ENCODE measurements at regions not wholly inside any gene's neighbourhood (a gene's known extent, or its start where the extent isn't known, plus 50 kb on each side); places are given as distances from the start of the nearest gene placed in this dataset.

DNA sequence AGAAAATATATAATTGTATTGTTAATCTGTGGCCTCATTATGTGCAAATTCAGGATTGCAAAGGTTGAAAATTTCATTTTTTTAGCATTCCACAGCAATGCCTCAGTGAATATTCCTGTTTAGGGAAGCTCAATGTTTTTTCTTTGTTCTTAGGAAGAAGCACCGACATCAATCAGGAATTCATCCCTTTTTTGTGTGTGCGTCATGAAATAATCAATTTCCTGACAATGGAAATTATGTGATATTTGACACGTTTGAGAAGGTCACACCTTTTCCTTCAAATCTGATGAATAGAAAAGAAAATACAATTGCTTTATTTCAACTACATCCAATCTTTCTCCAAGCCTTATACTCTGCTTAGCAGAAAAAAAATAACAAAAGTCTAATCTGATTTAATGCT is 662.8 kb upstream of the FTMT start:
- Histone ChIP-seq H3K27me3 (ENCODE audit: control insufficient read depth in 1 of 2, insufficient read depth in 2 of 2, low read length in 2 of 2) (no peaks in the 10 kb centered on the region), H3K36me3 (replicated peaks in 1 of 2; ENCODE audit: control insufficient read depth in 1 of 2, insufficient read depth in 2 of 2, low read length in 2 of 2) (no peaks in the 10 kb centered on the region), H3K9me3 (ENCODE audit: low read length) (no peaks in the 10 kb centered on the region), H3K27ac (ENCODE audit: extremely low read length, insufficient read depth, low read length) (no peak overlapping the region), H4K20me1 (ENCODE audit: insufficient read depth, low read length) (no peaks in the 10 kb centered on the region), H3K79me2 (ENCODE audit: insufficient read depth, low read length) (no peaks in the 10 kb centered on the region), H2AFZ (ENCODE audit: low read length) (no peak overlapping the region), H3K4me2 (ENCODE audit: low read depth, low read length) (no peak overlapping the region), H3K4me3 (replicated peaks in 1 of 3; ENCODE audit: insufficient read depth in 1 of 3, low read depth in 2 of 3, low read length in 3 of 3) (no peak overlapping the region), H3K4me1 (ENCODE audit: insufficient read depth, low read length) (no peaks in the 10 kb centered on the region), H3K9ac (ENCODE audit: insufficient read depth, low read depth, low read length) (no peak overlapping the region)
- in situ Hi-C loops (cut with HindIII; ENCODE audit: extremely low pct_ligation_motif_present, low pct_unique_long_range_greater_than_20kb) (no loop called here), intact Hi-C loops (cut with micrococcal nuclease; ENCODE audit: unreplicated experiment) (no loop called here)
- WGBS (ENCODE audit: low lambda C conversion rate) = 29% methylated on average over 3 of the region's 3 CpGs
- FAIRE-seq (no peak), DNase-seq (ENCODE audit: low spot score) (no peak), ATAC-seq (no peak)
- no TSS peak for BruUV-seq (replicated peaks)
- ChIA-PET CTCF (ENCODE audit: low intra/inter-chr PET ratio, low total read pairs) (no interaction called here), POLR2A (no interaction called here)
- TF ChIP-seq, protein P1, sequence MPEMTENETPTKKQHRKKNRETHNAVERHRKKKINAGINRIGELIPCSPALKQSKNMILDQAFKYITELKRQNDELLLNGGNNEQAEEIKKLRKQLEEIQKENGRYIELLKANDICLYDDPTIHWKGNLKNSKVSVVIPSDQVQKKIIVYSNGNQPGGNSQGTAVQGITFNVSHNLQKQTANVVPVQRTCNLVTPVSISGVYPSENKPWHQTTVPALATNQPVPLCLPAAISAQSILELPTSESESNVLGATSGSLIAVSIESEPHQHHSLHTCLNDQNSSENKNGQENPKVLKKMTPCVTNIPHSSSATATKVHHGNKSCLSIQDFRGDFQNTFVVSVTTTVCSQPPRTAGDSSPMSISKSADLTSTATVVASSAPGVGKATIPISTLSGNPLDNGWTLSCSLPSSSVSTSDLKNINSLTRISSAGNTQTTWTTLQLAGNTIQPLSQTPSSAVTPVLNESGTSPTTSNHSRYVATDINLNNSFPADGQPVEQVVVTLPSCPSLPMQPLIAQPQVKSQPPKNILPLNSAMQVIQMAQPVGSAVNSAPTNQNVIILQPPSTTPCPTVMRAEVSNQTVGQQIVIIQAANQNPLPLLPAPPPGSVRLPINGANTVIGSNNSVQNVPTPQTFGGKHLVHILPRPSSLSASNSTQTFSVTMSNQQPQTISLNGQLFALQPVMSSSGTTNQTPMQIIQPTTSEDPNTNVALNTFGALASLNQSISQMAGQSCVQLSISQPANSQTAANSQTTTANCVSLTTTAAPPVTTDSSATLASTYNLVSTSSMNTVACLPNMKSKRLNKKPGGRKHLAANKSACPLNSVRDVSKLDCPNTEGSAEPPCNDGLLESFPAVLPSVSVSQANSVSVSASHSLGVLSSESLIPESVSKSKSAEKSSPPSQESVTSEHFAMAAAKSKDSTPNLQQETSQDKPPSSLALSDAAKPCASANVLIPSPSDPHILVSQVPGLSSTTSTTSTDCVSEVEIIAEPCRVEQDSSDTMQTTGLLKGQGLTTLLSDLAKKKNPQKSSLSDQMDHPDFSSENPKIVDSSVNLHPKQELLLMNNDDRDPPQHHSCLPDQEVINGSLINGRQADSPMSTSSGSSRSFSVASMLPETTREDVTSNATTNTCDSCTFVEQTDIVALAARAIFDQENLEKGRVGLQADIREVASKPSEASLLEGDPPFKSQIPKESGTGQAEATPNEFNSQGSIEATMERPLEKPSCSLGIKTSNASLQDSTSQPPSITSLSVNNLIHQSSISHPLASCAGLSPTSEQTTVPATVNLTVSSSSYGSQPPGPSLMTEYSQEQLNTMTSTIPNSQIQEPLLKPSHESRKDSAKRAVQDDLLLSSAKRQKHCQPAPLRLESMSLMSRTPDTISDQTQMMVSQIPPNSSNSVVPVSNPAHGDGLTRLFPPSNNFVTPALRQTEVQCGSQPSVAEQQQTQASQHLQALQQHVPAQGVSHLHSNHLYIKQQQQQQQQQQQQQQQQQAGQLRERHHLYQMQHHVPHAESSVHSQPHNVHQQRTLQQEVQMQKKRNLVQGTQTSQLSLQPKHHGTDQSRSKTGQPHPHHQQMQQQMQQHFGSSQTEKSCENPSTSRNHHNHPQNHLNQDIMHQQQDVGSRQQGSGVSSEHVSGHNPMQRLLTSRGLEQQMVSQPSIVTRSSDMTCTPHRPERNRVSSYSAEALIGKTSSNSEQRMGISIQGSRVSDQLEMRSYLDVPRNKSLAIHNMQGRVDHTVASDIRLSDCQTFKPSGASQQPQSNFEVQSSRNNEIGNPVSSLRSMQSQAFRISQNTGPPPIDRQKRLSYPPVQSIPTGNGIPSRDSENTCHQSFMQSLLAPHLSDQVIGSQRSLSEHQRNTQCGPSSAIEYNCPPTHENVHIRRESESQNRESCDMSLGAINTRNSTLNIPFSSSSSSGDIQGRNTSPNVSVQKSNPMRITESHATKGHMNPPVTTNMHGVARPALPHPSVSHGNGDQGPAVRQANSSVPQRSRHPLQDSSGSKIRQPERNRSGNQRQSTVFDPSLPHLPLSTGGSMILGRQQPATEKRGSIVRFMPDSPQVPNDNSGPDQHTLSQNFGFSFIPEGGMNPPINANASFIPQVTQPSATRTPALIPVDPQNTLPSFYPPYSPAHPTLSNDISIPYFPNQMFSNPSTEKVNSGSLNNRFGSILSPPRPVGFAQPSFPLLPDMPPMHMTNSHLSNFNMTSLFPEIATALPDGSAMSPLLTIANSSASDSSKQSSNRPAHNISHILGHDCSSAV (CRISPR knock-in tag; IDR thresholded peaks at IDR 0.05; ENCODE audit: borderline replicate concordance) = no peak
- TF ChIP-seq, protein P2, sequence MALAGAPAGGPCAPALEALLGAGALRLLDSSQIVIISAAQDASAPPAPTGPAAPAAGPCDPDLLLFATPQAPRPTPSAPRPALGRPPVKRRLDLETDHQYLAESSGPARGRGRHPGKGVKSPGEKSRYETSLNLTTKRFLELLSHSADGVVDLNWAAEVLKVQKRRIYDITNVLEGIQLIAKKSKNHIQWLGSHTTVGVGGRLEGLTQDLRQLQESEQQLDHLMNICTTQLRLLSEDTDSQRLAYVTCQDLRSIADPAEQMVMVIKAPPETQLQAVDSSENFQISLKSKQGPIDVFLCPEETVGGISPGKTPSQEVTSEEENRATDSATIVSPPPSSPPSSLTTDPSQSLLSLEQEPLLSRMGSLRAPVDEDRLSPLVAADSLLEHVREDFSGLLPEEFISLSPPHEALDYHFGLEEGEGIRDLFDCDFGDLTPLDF (CRISPR knock-in tag; IDR thresholded peaks at IDR 0.05) = no peak
- TF ChIP-seq RFXANK (CRISPR knock-in tag; IDR thresholded peaks at IDR 0.05) = no peak
- TF ChIP-seq, protein P3, sequence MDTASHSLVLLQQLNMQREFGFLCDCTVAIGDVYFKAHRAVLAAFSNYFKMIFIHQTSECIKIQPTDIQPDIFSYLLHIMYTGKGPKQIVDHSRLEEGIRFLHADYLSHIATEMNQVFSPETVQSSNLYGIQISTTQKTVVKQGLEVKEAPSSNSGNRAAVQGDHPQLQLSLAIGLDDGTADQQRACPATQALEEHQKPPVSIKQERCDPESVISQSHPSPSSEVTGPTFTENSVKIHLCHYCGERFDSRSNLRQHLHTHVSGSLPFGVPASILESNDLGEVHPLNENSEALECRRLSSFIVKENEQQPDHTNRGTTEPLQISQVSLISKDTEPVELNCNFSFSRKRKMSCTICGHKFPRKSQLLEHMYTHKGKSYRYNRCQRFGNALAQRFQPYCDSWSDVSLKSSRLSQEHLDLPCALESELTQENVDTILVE (CRISPR knock-in tag; IDR thresholded peaks at IDR 0.05) = no peak
- TF ChIP-seq FOXK2 (IDR thresholded peaks at IDR 0.05) = no peak
- TF ChIP-seq, protein P4, sequence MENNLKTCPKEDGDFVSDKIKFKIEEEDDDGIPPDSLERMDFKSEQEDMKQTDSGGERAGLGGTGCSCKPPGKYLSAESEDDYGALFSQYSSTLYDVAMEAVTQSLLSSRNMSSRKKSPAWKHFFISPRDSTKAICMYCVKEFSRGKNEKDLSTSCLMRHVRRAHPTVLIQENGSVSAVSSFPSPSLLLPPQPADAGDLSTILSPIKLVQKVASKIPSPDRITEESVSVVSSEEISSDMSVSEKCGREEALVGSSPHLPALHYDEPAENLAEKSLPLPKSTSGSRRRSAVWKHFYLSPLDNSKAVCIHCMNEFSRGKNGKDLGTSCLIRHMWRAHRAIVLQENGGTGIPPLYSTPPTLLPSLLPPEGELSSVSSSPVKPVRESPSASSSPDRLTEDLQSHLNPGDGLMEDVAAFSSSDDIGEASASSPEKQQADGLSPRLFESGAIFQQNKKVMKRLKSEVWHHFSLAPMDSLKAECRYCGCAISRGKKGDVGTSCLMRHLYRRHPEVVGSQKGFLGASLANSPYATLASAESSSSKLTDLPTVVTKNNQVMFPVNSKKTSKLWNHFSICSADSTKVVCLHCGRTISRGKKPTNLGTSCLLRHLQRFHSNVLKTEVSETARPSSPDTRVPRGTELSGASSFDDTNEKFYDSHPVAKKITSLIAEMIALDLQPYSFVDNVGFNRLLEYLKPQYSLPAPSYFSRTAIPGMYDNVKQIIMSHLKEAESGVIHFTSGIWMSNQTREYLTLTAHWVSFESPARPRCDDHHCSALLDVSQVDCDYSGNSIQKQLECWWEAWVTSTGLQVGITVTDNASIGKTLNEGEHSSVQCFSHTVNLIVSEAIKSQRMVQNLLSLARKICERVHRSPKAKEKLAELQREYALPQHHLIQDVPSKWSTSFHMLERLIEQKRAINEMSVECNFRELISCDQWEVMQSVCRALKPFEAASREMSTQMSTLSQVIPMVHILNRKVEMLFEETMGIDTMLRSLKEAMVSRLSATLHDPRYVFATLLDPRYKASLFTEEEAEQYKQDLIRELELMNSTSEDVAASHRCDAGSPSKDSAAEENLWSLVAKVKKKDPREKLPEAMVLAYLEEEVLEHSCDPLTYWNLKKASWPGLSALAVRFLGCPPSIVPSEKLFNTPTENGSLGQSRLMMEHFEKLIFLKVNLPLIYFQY (CRISPR knock-in tag; IDR thresholded peaks at IDR 0.05; ENCODE audit: borderline replicate concordance) = no peak
- TF ChIP-seq ZNF589 (CRISPR knock-in tag; conservative IDR thresholded peaks at IDR 0.05) = no peak
- TF ChIP-seq YEATS4 (CRISPR knock-in tag; IDR thresholded peaks at IDR 0.05; ENCODE audit: borderline replicate concordance) = no peak
- no peak for TF ChIP-seq CENPX (CRISPR knock-in tag; IDR thresholded peaks at IDR 0.05)
- TF ChIP-seq PAF1 (CRISPR knock-in tag; IDR thresholded peaks at IDR 0.05) = no peak
